NCI-H82 (cell line): ENCODE measurements at regions not wholly inside any gene's neighbourhood (a gene's known extent, or its start where the extent isn't known, plus 50 kb on each side); places are given as distances from the start of the nearest gene placed in this dataset.
A peak's percentile ranks its signal among the peaks of the same experiment; 100 is the strongest.
"Not testable (repeated sequence)": the region's sequence is repeated elsewhere in the genome, so short reads cannot be mapped to it uniquely, and the experiment has no call there.

Source experiments
- DNase-seq: peaks from one replicate; lab custom pipeline; 2025; lab: John Stamatoyannopoulos, UW

GRCh38 chr5:144004751-144005150 lies 165.7 kb downstream of the YIPF5 start:
- no peak for DNase-seq

GRCh38 chr5:144009116-144009515 lies 161.3 kb downstream of the YIPF5 start:
- no peak for DNase-seq

DNA sequence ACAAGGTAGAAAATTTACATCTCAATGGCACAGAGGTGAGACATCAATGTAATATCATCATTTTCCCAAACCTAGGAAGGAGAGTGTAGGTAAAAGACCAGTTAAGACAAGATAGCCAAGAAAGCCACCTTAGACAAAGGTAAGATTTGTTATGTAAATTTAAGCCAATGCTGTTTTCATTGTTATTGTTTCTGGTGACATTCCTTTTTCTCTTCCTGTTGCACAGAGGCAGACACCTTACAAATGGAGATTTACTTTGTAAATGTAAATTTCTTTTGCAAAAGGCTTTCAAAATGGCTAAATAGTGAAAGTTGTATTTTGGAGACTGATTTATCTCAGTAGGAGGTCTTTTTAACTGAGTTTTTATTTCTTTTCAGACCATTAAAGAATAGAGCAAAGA lies 159.1 kb downstream of the YIPF5 start:
- no peak for DNase-seq

DNA sequence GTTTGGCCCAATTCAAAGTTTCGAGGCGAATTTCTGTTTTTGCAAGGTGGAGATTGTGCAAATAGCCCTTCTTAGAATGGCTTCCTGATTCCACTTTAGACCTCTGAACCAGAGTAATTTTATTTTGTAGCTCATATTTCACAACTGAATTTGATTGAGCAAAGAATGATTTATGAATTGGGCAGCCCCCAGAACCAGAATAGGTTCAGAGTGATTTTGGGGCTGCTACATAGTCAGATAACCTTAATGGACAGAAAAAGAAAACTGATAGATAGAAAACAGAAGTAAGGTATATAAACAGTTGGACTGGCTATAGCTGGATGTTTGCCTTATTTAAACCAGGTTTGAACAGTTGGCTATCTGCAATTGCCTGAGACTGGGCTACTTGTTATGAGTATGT lies 156.6 kb downstream of the YIPF5 start:
- no peak for DNase-seq

DNA sequence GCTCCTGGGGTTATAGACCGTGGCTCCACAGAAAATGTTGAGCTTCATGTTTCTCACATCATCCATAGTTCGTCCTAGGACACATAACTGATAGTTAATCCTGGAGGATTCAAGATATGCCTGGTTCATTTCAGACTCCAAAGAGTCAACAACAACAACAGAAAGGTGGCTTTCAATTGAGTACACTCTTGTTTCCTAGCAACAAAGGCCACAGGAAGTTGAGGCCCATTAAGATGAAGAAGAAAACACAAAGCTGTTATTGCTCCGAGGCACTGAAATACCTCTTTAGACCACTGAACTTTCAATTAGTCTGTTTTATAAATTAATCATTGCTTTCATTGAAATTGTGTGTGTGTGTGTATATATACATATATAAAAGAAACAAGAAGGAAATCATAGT lies 154.5 kb downstream of the YIPF5 start:
- DNase-seq, result no peak

- peak; percentile 94 for DNase-seq
These were observed 153.3 kb downstream of the YIPF5 start for GRCh38 chr5:144017119-144017518.

DNA sequence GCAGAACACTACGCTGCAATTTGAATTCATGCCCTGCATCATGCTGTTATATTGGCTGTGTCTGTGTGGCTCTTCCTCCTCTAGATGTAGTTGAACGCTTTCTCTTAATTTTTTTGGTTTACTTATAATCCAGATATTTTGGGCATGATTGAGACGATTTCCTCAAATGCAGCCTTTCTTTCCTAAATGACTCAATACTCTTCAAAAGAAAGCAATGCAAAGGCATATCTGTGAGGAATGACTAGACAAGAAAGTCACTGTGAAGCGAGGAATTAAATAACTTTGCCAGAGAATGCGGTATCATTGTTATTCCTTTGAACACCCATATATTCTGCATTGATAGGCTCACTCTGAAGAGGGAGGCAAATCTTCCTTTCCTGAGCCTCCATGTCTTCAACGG lies 152.8 kb downstream of the YIPF5 start:
- no peak for DNase-seq

- DNase-seq, result no peak
These were observed 146.4 kb downstream of the YIPF5 start for GRCh38 chr5:144024090-144024489.

GRCh38 chr5:144024545-144024944 lies 145.9 kb downstream of the YIPF5 start:
- no peak for DNase-seq

DNA sequence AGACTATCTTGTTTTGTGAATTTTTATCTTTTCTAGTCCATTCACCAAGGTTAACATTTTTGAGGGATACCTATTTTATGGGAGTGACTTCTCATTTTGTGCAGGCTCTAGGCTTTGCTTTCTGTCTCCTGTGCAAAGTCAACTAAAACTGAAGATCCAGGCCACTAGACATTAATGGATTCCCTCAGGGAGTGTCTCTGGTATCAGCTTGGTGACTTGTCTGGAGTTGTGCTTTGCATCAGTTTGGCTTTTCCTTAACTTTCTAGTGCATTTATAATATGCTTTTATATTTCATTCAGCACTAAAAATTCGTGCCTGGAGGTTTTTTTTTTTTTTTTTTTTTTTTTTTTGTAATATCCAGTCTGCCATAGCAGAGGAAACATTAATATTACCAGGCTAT lies 144.2 kb downstream of the YIPF5 start:
- no peak for DNase-seq

DNA sequence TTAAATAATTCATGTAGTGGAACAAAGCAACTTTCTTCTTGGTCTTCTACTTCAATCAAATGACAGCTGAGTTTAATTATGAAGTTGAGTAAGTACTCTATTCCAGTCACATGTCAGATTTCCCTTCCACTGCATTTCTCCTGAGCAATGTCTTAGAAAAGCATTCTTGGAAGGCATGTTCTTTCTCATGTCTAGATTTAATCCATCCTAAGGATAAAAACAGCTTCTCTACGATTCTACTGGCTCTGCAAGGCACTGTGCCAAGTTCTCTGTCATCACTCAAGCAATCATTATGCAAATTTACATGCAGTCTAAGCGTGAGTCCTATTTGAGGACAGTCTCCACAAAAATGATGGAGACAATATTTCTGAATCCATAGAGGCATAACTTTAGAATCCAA lies 142.4 kb downstream of the YIPF5 start:
- peak; percentile 9 for DNase-seq

DNA sequence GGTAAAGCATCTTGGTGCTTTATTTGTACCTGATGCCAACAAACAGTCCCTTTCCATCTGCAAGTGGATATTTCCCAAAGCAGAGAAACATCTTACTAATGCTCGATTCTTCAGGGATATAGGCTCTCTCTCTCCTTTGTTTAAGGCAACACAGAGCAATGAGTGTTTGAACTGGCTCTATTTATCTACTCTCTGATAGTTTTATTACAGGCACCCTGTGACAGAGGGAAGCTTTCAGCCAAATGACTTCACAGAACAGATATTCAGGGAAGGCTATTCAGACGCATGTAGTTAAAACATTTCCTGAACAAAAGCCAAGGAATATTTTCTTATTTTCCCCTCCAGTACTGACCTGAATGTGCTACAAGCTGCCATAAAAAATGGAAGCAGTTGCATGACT lies 141.8 kb downstream of the YIPF5 start:
- no peak for DNase-seq

GRCh38 chr5:144030904-144031303 lies 139.6 kb downstream of the YIPF5 start:
- DNase-seq, result no peak

DNA sequence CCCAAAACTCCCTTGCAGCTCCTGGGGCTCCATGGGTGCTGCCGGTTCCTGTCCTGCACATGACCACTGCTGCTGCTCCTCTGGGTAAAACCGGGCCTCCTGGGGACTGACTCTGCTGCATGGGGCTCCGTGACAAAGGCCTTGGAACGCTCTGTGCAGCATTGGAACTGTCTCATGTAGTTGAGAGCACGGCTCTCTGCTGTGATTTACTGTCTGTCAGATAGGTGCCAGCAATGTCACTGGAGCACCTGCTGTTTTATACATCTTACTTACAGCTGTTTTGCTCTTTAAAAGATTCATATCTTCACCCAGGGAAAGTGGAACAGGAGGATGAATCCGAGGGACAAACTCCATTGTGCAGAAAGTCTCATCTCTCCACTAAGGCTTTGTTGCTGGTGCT lies 138.1 kb downstream of the YIPF5 start:
- DNase-seq, result no peak

- DNase-seq, result peak; percentile 38
These were observed 137.0 kb downstream of the YIPF5 start for GRCh38 chr5:144033486-144033885.

GRCh38 chr5:144035046-144035740 lies 135.3 kb downstream of the YIPF5 start:
- DNase-seq, result no peak

DNA sequence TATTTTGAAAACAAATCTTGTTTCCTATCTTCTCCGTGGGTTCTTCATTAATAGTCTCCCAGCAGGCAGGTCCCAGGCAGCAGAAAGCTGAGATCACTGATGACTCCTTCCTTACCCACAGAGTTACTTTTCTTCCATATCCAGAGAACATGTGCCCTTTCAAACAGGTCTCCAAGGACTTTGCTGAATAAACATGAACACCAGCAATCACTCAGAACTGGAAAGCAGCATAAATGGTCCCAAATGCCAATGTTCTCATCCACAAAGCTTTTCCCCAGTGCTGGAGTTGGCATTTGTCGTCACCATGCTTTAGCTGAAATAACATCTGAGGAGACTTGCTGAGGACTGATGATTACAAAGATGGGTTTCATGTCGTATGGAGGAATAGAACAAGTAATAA lies 134.0 kb downstream of the YIPF5 start:
- DNase-seq, result no peak

DNA sequence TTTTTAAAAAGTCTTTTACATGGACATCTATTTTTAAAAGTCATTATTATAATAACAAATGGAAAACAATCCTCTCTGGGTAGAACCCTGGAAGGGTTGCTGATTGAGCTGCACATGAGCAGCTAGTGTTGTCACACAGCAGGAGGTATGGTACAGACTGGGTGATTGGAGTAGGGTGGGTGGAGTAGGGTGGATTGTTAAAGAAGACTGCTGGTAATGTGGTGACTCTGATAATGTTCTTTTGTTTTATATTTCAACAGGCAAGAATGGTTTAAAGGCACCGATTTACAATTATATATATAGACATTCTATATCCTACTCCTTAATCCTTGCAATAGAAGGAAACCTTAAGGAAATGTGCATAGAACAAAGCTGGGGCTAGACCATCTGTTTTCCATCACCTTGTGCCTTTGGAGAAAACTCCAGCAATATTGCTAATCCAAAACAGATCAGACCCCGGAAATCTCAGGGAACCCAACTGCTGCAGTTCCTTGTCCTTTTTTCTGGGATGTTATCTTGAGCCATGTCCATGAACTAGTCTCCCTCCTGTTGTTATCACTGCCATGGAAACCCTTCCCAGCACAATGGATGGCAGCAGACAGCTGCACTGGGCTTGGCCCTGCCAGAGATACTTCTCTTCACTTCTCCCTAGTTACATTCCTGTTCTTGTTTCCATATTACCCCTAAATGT lies 129.7 kb downstream of the YIPF5 start:
- no peak for DNase-seq

GRCh38 chr5:144042156-144042555 lies 128.3 kb downstream of the YIPF5 start:
- DNase-seq, result no peak

- DNase-seq, result peak; percentile 79
These were observed 122.1 kb downstream of the YIPF5 start for GRCh38 chr5:144048259-144048856.

GRCh38 chr5:144055391-144055790 lies 115.1 kb downstream of the YIPF5 start:
- DNase-seq, result not testable (repeated sequence)

GRCh38 chr5:144060091-144060490 lies 110.4 kb downstream of the YIPF5 start:
- DNase-seq, result not testable (repeated sequence)

GRCh38 chr5:144060598-144060997 lies 109.9 kb downstream of the YIPF5 start:
- DNase-seq, result no peak
